Body of pancreas (tissue), 4 donors: ENCODE measurements at regions not wholly inside any gene's neighbourhood (a gene's known extent, or its start where the extent isn't known, plus 50 kb on each side); places are given as distances from the start of the nearest gene placed in this dataset.

Source experiments
- CTCF ChIP-seq, 7 experiments: fragments of 450-650 bp in 4 of 7; fragments of 200-600 bp in 3 of 7; sonication (generic) in 3 of 7; IDR thresholded peaks; one replicate each; pipeline ENCODE4 v1.5.1; 2016 to 2019; ENCODE audit warnings: antibody characterized with exemption in 7 of 7
- POLR2A ChIP-seq, 3 donors: fragments of 450-650 bp; IDR thresholded peaks; one replicate each; pipeline ENCODE4 v1.6.1; 2016; ENCODE audit warnings: antibody characterized with exemption in 3 of 3, mild to moderate bottlenecking in 2 of 3

- TF ChIP-seq CTCF (IDR thresholded peaks at IDR 0.05) = no peak
- no peak for TF ChIP-seq POLR2A (IDR thresholded peaks at IDR 0.05)
These were observed 242.5 kb downstream of the RPS24 start for GRCh38 chr10:78276139-78276538.
